GM21717 (cell line): ENCODE measurements at regions not wholly inside any gene's neighbourhood (a gene's known extent, or its start where the extent isn't known, plus 50 kb on each side); places are given as distances from the start of the nearest gene placed in this dataset.

Experiments
- ATAC-seq: cut with Tn5 transposase; IDR thresholded peaks from one replicate; pipeline ENCODE4 v1.9.1; 2021; ENCODE audit warnings: mild to moderate bottlenecking, moderate library complexity; ENCODE audit not compliant: unreplicated experiment

- no peak for ATAC-seq
Measured at GRCh38 chr4:180059216-180059881, 2183.9 kb upstream of the TENM3 start.

- no peak for ATAC-seq
Measured at GRCh38 chr4:180060159-180060889, 2182.9 kb upstream of the TENM3 start.

- ATAC-seq, result no peak
Measured at GRCh38 chr4:180081072-180081471, 2162.1 kb upstream of the TENM3 start.

DNA sequence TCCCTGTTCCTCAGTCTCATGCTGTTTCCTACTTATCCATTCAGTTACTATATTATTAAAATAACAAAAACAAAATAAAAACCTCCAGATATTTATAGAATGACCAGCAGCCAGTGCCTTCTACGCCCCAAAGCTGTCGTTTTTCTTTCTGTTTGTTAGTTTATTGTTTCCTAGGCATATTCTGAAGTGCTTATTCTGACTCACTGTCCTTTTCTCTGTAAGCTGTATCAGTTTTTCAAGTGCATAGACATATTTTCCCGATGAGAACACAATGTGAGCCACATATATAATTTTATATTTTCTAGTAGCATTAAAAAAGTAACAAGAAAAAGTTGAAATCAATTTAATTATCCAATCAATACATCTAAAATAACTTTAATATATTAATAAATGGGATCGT lies 2158.6 kb upstream of the TENM3 start:
- no peak for ATAC-seq

- ATAC-seq, result no peak
Measured at GRCh38 chr4:180086480-180087190, 2156.6 kb upstream of the TENM3 start.

GRCh38 chr4:180098586-180098985 lies 2144.6 kb upstream of the TENM3 start:
- no peak for ATAC-seq

DNA sequence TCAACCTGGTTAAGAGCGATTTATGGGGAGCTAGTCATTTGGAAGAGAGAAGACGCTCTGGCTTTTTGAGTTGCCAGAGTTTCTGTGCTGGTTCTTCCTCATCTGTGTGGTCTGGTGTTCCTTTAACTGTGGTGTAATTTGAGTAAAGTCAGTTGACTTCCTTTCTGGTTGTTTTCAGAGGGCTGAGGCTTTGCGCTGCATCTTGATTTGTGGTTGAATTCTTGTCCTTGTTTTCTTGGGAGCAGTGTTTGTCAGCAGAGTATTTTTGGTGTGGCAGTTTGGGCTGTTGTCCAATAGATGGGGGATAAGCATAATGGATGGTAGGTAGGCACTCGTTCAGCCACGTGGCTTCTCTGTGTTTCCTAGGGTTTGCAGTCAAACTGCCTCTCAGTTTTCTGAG lies 2143.2 kb upstream of the TENM3 start:
- ATAC-seq, result no peak

GRCh38 chr4:180100433-180101344 lies 2142.5 kb upstream of the TENM3 start:
- no peak for ATAC-seq

DNA sequence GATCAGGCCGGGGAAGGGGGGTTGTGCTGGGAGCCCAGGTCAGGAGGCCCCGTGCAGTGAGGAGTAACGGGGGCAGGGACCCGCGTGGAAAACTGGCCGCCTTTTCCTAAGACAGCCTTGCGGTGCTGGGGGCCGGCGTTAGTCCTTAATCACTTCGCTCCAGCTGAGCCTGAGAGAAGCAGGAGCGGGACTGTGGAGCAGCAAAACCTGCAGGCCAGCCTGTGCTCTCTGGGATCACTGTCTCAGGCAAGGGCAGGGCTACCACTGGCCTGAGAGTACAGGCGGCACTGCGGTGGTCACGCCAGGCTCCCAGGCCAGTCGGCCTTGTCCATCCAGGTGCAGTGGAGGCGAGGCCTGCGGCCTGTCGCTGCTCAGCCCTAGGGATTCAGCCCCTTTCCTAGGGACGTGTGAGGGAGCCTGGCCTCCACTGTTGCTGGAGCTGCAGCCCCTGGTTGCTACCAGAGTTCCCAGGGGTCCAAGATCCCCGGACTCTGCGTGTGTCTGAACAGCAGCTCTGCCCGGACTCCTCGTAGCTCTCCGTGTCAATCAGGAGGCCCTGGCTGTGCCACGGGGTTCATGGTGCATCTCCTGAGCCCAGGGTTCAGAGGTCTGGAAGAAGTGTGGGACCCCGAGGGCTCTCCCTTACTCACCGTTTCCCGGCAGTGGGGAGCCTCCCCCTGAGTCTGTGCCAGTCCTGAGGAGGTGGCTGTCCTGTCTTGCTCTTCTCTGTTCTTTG lies 2141.7 kb upstream of the TENM3 start:
- no peak for ATAC-seq

DNA sequence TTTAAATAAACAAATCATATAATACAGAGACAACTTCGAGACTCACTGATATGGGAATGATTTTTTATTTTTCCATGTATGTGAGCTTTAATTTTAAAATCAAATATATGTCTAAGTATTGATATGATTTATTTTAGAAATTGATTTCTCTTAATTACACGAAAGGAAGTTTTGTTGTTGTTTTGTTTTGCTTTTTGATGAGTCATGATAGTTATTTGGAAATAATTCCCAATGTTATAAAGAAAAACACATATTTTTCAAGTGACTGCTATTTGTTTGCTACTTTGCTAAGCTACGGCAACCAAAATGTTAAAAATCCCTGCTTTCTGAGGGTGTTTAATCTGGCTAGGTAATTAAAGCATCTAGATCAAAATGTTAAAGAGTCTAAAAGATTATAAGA lies 2139.4 kb upstream of the TENM3 start:
- no peak for ATAC-seq

- ATAC-seq, result no peak
Measured at GRCh38 chr4:180105362-180105761, 2137.8 kb upstream of the TENM3 start.

DNA sequence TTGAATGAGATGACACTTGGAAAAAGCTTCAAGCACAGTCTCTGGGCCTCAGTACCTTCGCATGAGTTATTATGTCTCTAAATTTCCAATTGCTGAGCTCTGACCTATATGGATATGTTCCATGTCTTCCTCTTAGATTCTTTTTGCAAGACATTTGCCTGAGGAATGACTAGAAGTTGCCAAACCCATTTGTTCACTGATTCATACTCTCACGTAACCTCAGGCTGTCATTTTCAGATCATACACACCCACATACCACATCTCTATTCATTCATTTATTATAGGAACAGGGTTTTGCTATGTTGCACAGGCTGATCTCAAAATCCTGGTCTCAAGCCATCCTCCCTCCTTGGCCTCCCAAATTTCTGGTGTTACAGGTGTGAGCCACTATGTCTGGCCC lies 2137.1 kb upstream of the TENM3 start:
- ATAC-seq, result no peak

- no peak for ATAC-seq
Measured at GRCh38 chr4:180106997-180107396, 2136.2 kb upstream of the TENM3 start.

DNA sequence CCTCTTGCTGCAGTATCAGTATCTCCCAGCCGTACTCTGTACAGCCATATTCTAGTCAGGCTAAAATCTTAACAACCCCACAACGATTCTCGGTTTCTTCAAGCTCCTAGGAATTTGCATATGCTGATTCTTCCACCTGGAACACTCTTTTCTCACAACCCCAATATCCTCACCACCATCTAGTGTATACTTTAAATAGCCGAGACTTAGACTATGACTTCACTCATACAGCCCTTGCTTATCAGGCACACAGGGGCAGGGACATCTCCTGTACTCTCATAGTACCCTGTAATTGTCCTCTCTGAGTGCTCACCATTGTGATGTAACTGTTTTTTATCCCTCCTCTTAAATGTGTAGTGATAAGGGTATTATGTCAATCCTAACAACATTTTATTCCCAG lies 2126.4 kb upstream of the TENM3 start:
- ATAC-seq, result no peak

GRCh38 chr4:180120068-180120467 lies 2123.1 kb upstream of the TENM3 start:
- no peak for ATAC-seq

DNA sequence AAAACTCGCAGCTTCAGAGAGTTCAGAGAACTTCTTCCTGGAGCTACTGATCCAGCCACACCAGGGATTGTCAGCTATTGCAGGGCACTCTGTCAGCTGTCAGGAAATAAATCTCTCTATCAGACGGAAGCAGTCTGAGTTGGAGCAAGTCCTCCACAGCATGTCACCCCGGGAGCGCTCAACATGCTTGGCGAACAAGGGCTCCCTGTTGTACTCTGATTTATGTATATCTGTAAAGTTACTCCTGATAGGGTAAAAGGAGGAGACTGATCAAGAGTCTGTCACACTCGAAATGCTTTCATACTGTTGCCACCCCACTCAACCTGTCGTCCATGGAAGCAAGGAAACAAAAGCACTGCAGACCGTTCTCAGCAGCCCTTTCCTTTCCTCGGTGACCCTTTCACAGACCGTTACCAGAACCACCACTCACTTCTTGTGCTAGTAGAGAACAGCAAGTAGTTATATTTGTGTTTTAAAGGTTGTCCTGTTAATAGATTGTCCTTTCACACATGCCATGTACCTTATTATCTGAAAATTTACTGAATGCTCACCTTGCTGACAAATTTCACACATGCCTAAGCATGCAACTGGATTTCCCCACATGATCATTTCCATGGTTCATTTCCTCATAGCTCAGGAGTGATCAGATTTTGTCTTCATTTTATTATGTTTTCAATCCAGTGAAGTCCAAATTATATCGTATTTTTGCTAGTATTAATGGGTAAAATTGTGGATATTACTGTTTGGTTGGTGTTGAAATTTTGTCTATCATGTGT lies 2108.9 kb upstream of the TENM3 start:
- ATAC-seq, result peak; percentile 59

DNA sequence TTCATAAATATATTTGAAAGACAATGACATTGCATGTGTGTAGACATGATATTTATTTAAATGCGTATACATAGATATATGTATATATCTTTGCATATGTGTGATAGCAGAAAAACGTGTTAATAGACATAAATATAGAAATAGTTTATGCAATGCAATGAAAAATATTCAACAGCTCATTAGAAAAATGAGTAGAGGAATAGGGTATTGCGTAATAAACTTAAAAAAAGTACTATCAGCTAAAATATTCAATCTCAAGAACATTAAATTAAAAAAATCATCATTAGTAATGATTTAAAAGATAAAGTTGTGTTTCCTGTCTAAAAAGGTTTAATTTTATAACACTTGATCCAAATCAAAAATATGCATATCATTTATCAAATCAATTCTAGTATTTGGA lies 2101.5 kb upstream of the TENM3 start:
- no peak for ATAC-seq

GRCh38 chr4:180148737-180149136 lies 2094.5 kb upstream of the TENM3 start:
- no peak for ATAC-seq

DNA sequence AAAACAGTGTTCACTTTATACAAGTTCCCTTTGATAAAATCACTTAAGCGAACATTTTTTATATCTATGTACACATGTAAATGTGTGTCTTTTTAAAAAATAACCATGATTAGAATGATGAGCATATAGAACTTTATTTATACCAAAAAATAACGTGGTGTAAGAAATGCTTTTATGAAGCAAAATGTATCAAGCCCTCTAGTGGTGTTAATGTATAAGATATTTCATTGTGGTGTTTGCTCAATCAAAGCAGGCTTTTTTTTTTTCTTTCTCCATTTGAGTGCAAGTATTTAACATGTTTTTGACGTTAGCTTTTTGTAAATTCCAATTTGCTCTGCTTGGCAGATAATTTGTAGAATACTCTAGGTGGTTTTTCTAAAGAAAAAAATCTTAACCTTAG lies 2092.4 kb upstream of the TENM3 start:
- no peak for ATAC-seq

- peak; percentile 39 for ATAC-seq
Measured at GRCh38 chr4:180152831-180153230, 2090.4 kb upstream of the TENM3 start.
